Breast epithelium (tissue), 3 donors: ENCODE measurements at regions not wholly inside any gene's neighbourhood (a gene's known extent, or its start where the extent isn't known, plus 50 kb on each side); places are given as distances from the start of the nearest gene placed in this dataset.

ENCODE experiments used
- CTCF ChIP-seq, 3 donors: fragments of 450-650 bp; IDR thresholded peaks; one replicate each; pipeline ENCODE4 v1.5.1; 2016 to 2017; ENCODE audit warnings: antibody characterized with exemption in 3 of 3, mild to moderate bottlenecking in 3 of 3, moderate library complexity in 3 of 3
- POLR2A ChIP-seq: fragments of 450-650 bp; IDR thresholded peaks from one replicate; pipeline ENCODE4 v1.6.1; 2016; ENCODE audit warnings: antibody characterized with exemption, mild to moderate bottlenecking, moderate library complexity
- POLR2AphosphoS5 ChIP-seq, 3 donors: sonication (generic); formaldehyde crosslinking; IDR thresholded peaks; one replicate each; pipeline ENCODE4 v1.6.1; 2017; ENCODE audit warnings: antibody characterized with exemption in 3 of 3

- TF ChIP-seq POLR2AphosphoS5 (IDR thresholded peaks at IDR 0.05) (no peak), CTCF (IDR thresholded peaks at IDR 0.05) (no peak), POLR2A (no peak)
Observed at GRCh38 chr14:84555493-84555892, 974.5 kb upstream of the FLRT2 start.
